ENCODE measurements at regions not wholly inside any gene's neighbourhood (a gene's known extent, or its start where the extent isn't known, plus 50 kb on each side); places are given as distances from the start of the nearest gene placed in this dataset.

DNA sequence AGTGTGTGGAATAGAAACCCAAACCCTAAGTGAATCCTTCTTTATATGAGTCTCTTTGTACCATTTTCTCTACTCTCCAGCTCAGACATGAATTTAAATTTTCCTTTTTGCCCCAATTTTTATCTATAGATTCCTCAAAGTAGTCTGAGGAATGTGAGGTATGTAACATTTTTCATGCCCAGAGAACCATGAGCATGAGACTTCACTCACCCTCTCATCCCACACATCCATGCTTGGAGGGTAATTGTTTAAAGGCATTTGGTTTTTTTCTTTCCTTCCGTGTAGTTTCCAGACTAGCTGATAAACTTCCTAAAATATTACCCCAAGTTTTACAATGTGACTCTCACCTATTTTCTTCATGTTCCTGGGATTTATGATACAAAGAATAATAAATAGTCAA, 2056.8 kb upstream of the CELF4 start:
- BruUV-seq (replicated peaks): no TSS peak
- Histone ChIP-seq H3K27ac (ENCODE audit: insufficient read depth, low read depth, low read length) (no peak overlapping the region), H3K79me2 (ENCODE audit: control insufficient read depth, insufficient read depth, low read length) (no peaks in the 10 kb centered on the region), H4K20me1 (replicated peaks; ENCODE audit: control insufficient read depth, extremely low read depth, insufficient read depth, low read length) (no peaks in the 10 kb centered on the region), H3K9me1 (replicated peaks; ENCODE audit: control insufficient read depth, extremely low read depth, insufficient read depth, low read length) (no peaks in the 10 kb centered on the region), H3K4me2 (ENCODE audit: insufficient read depth, low read length) (no peak overlapping the region), H3K27me3 (ENCODE audit: control insufficient read depth in 2 of 2, insufficient read depth in 2 of 2, low read length in 2 of 2) (no peaks in the 10 kb centered on the region), H3K9ac (replicated peaks; ENCODE audit: extremely low read depth, insufficient read depth, low read length) (no peak overlapping the region), H3K36me3 (ENCODE audit: control insufficient read depth in 2 of 2, extremely low read depth in 1 of 2, insufficient read depth in 2 of 2, low read length in 2 of 2) (no peaks in the 10 kb centered on the region), H3K9me3 (replicated peaks; ENCODE audit: control insufficient read depth, insufficient read depth, low read length) (no peaks in the 10 kb centered on the region), H2AFZ (ENCODE audit: low read depth, low read length) (no peak overlapping the region), H3K4me3 (replicated peaks in 1 of 3; ENCODE audit: insufficient read depth in 1 of 3, low read depth in 1 of 3, low read length in 3 of 3) (no peak overlapping the region), H3K4me1 (ENCODE audit: control insufficient read depth, extremely low read depth, insufficient read depth, low read length) (peaks cover 5% of the 10 kb centered on the region)
- CTCF ChIA-PET: no interaction called here
- dilution Hi-C loops (cut with MboI; ENCODE audit: extremely low pct_ligation_motif_present, low sequenced_read_pairs): no loop called here
- FAIRE-seq (no peak), DNase-seq (ENCODE audit: low read depth, low spot score) (no peak)
- POLR2A ChIA-PET: no interaction called here
- TF ChIP-seq MAX (IDR thresholded peaks at IDR 0.05; ENCODE audit: insufficient read depth, insufficient read length) (no peak), GATA2 (IDR thresholded peaks at IDR 0.05; ENCODE audit: insufficient read depth, insufficient read length, low read depth, low read length) (no peak), JUN (IDR thresholded peaks at IDR 0.05; ENCODE audit: borderline replicate concordance, insufficient read depth, insufficient read length, low read depth) (no peak), MYC (IDR thresholded peaks at IDR 0.05; ENCODE audit: low read depth, low read length) (no peak), EZH2 (IDR thresholded peaks at IDR 0.05; ENCODE audit: borderline replicate concordance, low read depth, low read length, severe bottlenecking) (no peak), FOS (IDR thresholded peaks at IDR 0.05; ENCODE audit: borderline replicate concordance, insufficient read depth, low read length) (no peak), POLR2A (IDR thresholded peaks at IDR 0.05; ENCODE audit: low read depth, low read length) (no peak), POLR2AphosphoS5 (IDR thresholded peaks at IDR 0.05; ENCODE audit: insufficient read depth, low read depth, low read length) (no peak)
- TF ChIP-seq, protein P1, sequence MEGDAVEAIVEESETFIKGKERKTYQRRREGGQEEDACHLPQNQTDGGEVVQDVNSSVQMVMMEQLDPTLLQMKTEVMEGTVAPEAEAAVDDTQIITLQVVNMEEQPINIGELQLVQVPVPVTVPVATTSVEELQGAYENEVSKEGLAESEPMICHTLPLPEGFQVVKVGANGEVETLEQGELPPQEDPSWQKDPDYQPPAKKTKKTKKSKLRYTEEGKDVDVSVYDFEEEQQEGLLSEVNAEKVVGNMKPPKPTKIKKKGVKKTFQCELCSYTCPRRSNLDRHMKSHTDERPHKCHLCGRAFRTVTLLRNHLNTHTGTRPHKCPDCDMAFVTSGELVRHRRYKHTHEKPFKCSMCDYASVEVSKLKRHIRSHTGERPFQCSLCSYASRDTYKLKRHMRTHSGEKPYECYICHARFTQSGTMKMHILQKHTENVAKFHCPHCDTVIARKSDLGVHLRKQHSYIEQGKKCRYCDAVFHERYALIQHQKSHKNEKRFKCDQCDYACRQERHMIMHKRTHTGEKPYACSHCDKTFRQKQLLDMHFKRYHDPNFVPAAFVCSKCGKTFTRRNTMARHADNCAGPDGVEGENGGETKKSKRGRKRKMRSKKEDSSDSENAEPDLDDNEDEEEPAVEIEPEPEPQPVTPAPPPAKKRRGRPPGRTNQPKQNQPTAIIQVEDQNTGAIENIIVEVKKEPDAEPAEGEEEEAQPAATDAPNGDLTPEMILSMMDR (IDR thresholded peaks at IDR 0.05; ENCODE audit: extremely low read depth in 1 of 2, insufficient read depth in 1 of 2, low read depth in 1 of 2, low read length in 2 of 2): no peak
- intact Hi-C loops (cut with micrococcal nuclease): no loop called here

Data from endothelial cell of umbilical vein (primary cell).